HUDEP-2 (cell line): ENCODE measurements at regions not wholly inside any gene's neighbourhood (a gene's known extent, or its start where the extent isn't known, plus 50 kb on each side); places are given as distances from the start of the nearest gene placed in this dataset.
"Not testable (repeated sequence)": the region's sequence is repeated elsewhere in the genome, so short reads cannot be mapped to it uniquely, and the experiment has no call there.

ENCODE experiments used
- DNase-seq, 76 experiments: peaks; one replicate each; lab custom pipeline; 2025; ENCODE audit not compliant: unreplicated experiment in 76 of 76; lab: John Stamatoyannopoulos, UW

- no peak for DNase-seq
Observed at GRCh38 chr4:97121493-97121892, 1021.8 kb downstream of the STPG2 start.

- DNase-seq = no peak
Observed at GRCh38 chr4:97123573-97123972, 1019.7 kb downstream of the STPG2 start.

- no peak for DNase-seq
Observed at GRCh38 chr4:97132435-97132834, 1010.8 kb downstream of the STPG2 start.

- no peak for DNase-seq
Observed at GRCh38 chr4:97134456-97134855, 1008.8 kb downstream of the STPG2 start.

GRCh38 chr4:97139791-97140190 lies 1003.5 kb downstream of the STPG2 start:
- DNase-seq = no peak

GRCh38 chr4:97140545-97140944 lies 1002.7 kb downstream of the STPG2 start:
- no peak for DNase-seq

GRCh38 chr4:97141332-97141731 lies 1001.9 kb downstream of the STPG2 start:
- DNase-seq = not testable (repeated sequence)

GRCh38 chr4:97142410-97142809 lies 1000.9 kb downstream of the STPG2 start:
- no peak for DNase-seq

- no peak for DNase-seq
Observed at GRCh38 chr4:97142893-97143292, 1000.4 kb downstream of the STPG2 start.

- DNase-seq = no peak
Observed at GRCh38 chr4:97144199-97144598, 999.1 kb downstream of the STPG2 start.

- no peak for DNase-seq
Observed at GRCh38 chr4:97150966-97151365, 992.3 kb downstream of the STPG2 start.

- no peak for DNase-seq
Observed at GRCh38 chr4:97152149-97152548, 991.1 kb downstream of the STPG2 start.

GRCh38 chr4:97153042-97153441 lies 990.2 kb downstream of the STPG2 start:
- peak in 1 of 76 experiments; percentile 3 for DNase-seq

- DNase-seq = no peak
Observed at GRCh38 chr4:97159625-97160024, 983.7 kb downstream of the STPG2 start.

GRCh38 chr4:97185233-97185632 lies 958.0 kb downstream of the STPG2 start:
- DNase-seq = no peak

- DNase-seq = no peak
Observed at GRCh38 chr4:97197106-97197505, 946.2 kb downstream of the STPG2 start.

- no peak for DNase-seq
Observed at GRCh38 chr4:97208749-97209148, 934.5 kb downstream of the STPG2 start.

GRCh38 chr4:97215409-97215941 lies 927.8 kb downstream of the STPG2 start:
- no peak for DNase-seq

- no peak for DNase-seq
Observed at GRCh38 chr4:97216046-97216445, 927.2 kb downstream of the STPG2 start.

GRCh38 chr4:97235521-97235920 lies 907.8 kb downstream of the STPG2 start:
- no peak for DNase-seq

GRCh38 chr4:97238956-97239666 lies 904.2 kb downstream of the STPG2 start:
- no peak for DNase-seq

- DNase-seq = no peak
Observed at GRCh38 chr4:97239667-97239997, 903.6 kb downstream of the STPG2 start.
